HL-60 (cell line): ENCODE measurements at regions not wholly inside any gene's neighbourhood (a gene's known extent, or its start where the extent isn't known, plus 50 kb on each side); places are given as distances from the start of the nearest gene placed in this dataset.

Experiments
- DNase-seq, 2 experiments: peaks; one replicate each; pipeline ENCODE4 v3.0.0-alpha.2; 2010 to 2020; ENCODE audit warnings: low read depth in 1 of 2, low spot score in 1 of 2
- H3K27ac ChIP-seq: fragments of 250-450 bp; sonication (Bioruptor Pico); replicated peaks from 2 replicates; pipeline ENCODE4 v1.5.1; 2020; ENCODE audit warnings: mild to moderate bottlenecking, moderate library complexity
- H3K27me3 ChIP-seq: fragments of 250-450 bp; sonication (Bioruptor Pico); 2 replicates; pipeline ENCODE4 v1.5.1; 2021; ENCODE audit warnings: mild to moderate bottlenecking, moderate library complexity; ENCODE audit not compliant: insufficient read depth, poor library complexity, severe bottlenecking
- H3K4me3 ChIP-seq: replicated peaks from 2 replicates; pipeline ENCODE4 v1.5.1; 2011; ENCODE audit warnings: mild to moderate bottlenecking, control low read depth, low read length; ENCODE audit not compliant: insufficient read depth
- CTCF ChIP-seq: IDR thresholded peaks from one replicate; pipeline ENCODE4 v1.5.1; 2011; ENCODE audit warnings: low read length, control low read depth, inconsistent platforms; ENCODE audit not compliant: insufficient read depth
- GABPA ChIP-seq: IDR thresholded peaks from 2 replicates; pipeline ENCODE4 v1.6.1; 2012; ENCODE audit warnings: low read depth
- POLR2AphosphoS5 ChIP-seq: IDR thresholded peaks from 2 replicates; pipeline ENCODE4 v1.6.1; 2012; ENCODE audit warnings: low read depth
- REST ChIP-seq: IDR thresholded peaks from 2 replicates; pipeline ENCODE4 v1.6.1; 2012; ENCODE audit warnings: low read depth; ENCODE audit not compliant: insufficient replicate concordance
- SPI1 ChIP-seq: IDR thresholded peaks from 2 replicates; pipeline ENCODE4 v1.6.1; 2012; ENCODE audit warnings: low read depth, mild to moderate bottlenecking, borderline replicate concordance

- TF ChIP-seq SPI1 (no peak), GABPA (no peak), REST (no peak), CTCF (no peak), POLR2AphosphoS5 (no peak)
- no peak for DNase-seq
- Histone ChIP-seq H3K27ac (no peak overlapping the region), H3K4me3 (no peak overlapping the region), H3K27me3 (no peaks in the 10 kb centered on the region)
Observed at GRCh38 chr5:167594750-167595149, 696.7 kb upstream of the WWC1 start.

DNA sequence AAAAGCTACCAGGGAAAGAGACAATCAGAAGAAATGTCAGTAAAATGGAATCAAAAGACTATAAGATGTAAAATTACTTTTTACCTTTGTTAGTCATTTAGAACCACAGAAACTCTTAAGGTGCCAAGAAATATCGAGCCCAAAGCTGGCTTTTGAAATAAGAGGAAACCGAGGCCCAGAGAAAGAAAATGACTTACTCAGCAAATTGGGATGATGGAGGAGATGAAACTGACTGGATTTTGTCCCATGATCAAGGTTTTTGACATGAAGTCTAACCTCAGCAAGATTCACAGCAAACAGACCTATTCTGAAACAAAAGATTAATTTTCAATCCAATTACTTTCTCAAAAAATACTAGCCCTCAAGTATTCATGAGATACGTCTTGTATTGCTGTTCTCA lies 696.2 kb upstream of the WWC1 start:
- H3K4me3 ChIP-seq, result no peak overlapping the region
- H3K27ac ChIP-seq, result no peak overlapping the region
- DNase-seq, result no peak
- no peaks in the 10 kb centered on the region for H3K27me3 ChIP-seq
- TF ChIP-seq CTCF, result no peak
- TF ChIP-seq GABPA, result no peak
- no peak for TF ChIP-seq POLR2AphosphoS5
- no peak for TF ChIP-seq SPI1
- TF ChIP-seq REST, result no peak

GRCh38 chr5:167598166-167598565 lies 693.3 kb upstream of the WWC1 start:
- Histone ChIP-seq H3K27me3 (no peaks in the 10 kb centered on the region), H3K4me3 (no peak overlapping the region), H3K27ac (no peak overlapping the region)
- TF ChIP-seq SPI1, result no peak
- DNase-seq, result no peak

DNA sequence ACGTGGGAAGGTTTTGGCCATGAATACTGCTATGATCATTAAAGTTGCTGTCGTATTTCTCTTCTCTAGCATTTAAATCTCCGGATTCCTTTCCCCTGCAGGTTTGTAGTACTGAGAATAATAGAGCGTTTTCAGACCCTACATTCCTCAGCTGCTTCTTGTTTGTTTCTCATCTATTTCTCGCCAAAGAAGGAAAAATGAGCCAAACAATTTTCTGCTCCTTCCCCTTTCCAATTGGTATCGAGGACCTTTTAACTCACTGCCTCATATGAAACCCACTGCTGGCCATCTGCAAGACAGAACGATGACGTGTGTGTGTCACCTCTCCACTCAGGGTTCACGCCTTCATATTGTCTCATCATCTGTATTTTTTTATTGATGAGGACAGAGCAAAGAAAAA lies 689.4 kb upstream of the WWC1 start:
- TF ChIP-seq POLR2AphosphoS5 (no peak), REST (no peak), GABPA (no peak), SPI1 (no peak), CTCF (no peak)
- H3K4me3 ChIP-seq, result no peak overlapping the region
- no peak overlapping the region for H3K27ac ChIP-seq
- no peak for DNase-seq
- H3K27me3 ChIP-seq, result no peaks in the 10 kb centered on the region
